ENCODE measurements at regions not wholly inside any gene's neighbourhood (a gene's known extent, or its start where the extent isn't known, plus 50 kb on each side); places are given as distances from the start of the nearest gene placed in this dataset.

GRCh38 chr12:87879141-87879540 is 150.1 kb downstream of the C12orf50 start:
- TF ChIP-seq ZNF384 (IDR thresholded peaks at IDR 0.05) (no peak), SP1 (IDR thresholded peaks at IDR 0.05) (no peak), ARNT (IDR thresholded peaks at IDR 0.05) (no peak), FOXK2 (IDR thresholded peaks at IDR 0.05) (no peak), SUZ12 (IDR thresholded peaks at IDR 0.05) (no peak), ELF4 (IDR thresholded peaks at IDR 0.05) (no peak), TARDBP (IDR thresholded peaks at IDR 0.05) (no peak), NFRKB (IDR thresholded peaks at IDR 0.05) (no peak)

Data from HEK293T (cell line).